SK-N-SH treated with all-trans-retinoic acid at 6 μM for 48 hours (cell line): ENCODE measurements at regions not wholly inside any gene's neighbourhood (a gene's known extent, or its start where the extent isn't known, plus 50 kb on each side); places are given as distances from the start of the nearest gene placed in this dataset.

Source experiments
- ARNTL ChIP-seq: fragments of 450-650 bp; formaldehyde crosslinking; IDR thresholded peaks from 2 replicates; pipeline ENCODE4 v1.5.0; 2020; ENCODE audit warnings: low read depth, mild to moderate bottlenecking, moderate library complexity, borderline replicate concordance
- BACH2 ChIP-seq: fragments of 250-450 bp; sonication (Bioruptor Pico); IDR thresholded peaks from 2 replicates; pipeline ENCODE4 v1.9.0; 2021; ENCODE audit warnings: mild to moderate bottlenecking, borderline replicate concordance
- CREB5 ChIP-seq: fragments of 250-450 bp; sonication (Bioruptor Pico); IDR thresholded peaks from 2 replicates; pipeline ENCODE4 v1.5.1; 2020; ENCODE audit warnings: low read depth, mild to moderate bottlenecking, moderate library complexity
- CSDC2 ChIP-seq: fragments of 250-450 bp; sonication (Bioruptor Pico); IDR thresholded peaks from 2 replicates; pipeline ENCODE4 v1.5.0; 2020; ENCODE audit warnings: mild to moderate bottlenecking, moderate library complexity
- CSRNP3 ChIP-seq: fragments of 250-450 bp; sonication (Bioruptor Pico); IDR thresholded peaks from 2 replicates; pipeline ENCODE4 v1.5.1; 2021; ENCODE audit warnings: mild to moderate bottlenecking, moderate library complexity
- PPARA ChIP-seq: fragments of 250-450 bp; sonication (Bioruptor Pico); IDR thresholded peaks from 2 replicates; pipeline ENCODE4 v1.5.0; 2020; ENCODE audit warnings: mild to moderate bottlenecking, borderline replicate concordance
- RARB ChIP-seq: fragments of 250-450 bp; sonication (Bioruptor Pico); IDR thresholded peaks from 2 replicates; pipeline ENCODE4 v1.8.0; 2021; ENCODE audit warnings: mild to moderate bottlenecking, moderate library complexity
- TOX ChIP-seq: fragments of 250-450 bp; sonication (Bioruptor Pico); IDR thresholded peaks from 2 replicates; pipeline ENCODE4 v1.8.0; 2021; ENCODE audit warnings: mild to moderate bottlenecking, moderate library complexity, borderline replicate concordance
- ZFP3 ChIP-seq: fragments of 250-450 bp; sonication (Bioruptor Pico); IDR thresholded peaks from 2 replicates; pipeline ENCODE4 v1.5.0; 2020; ENCODE audit warnings: mild to moderate bottlenecking, moderate library complexity
- ZFP30 ChIP-seq: fragments of 450-650 bp; formaldehyde crosslinking; IDR thresholded peaks from 2 replicates; pipeline ENCODE4 v1.5.0; 2022; ENCODE audit warnings: mild to moderate bottlenecking, moderate library complexity
- ZNF565 ChIP-seq: fragments of 450-650 bp; formaldehyde crosslinking; conservative IDR thresholded peaks from 2 replicates; pipeline ENCODE4 v1.5.0; 2020; ENCODE audit warnings: low read depth, mild to moderate bottlenecking, moderate library complexity
- TF ChIP-seq, protein P1 (sequence below): fragments of 250-450 bp; sonication (Bioruptor Pico); IDR thresholded peaks from 2 replicates; pipeline ENCODE4 v1.8.0; 2020; ENCODE audit warnings: mild to moderate bottlenecking, moderate library complexity, borderline replicate concordance
- TF ChIP-seq, protein P2 (sequence below): fragments of 250-450 bp; sonication (Bioruptor Pico); IDR thresholded peaks from 2 replicates; pipeline ENCODE4 v1.5.0; 2020; ENCODE audit warnings: mild to moderate bottlenecking, moderate library complexity

GRCh38 chr5:14006823-14007520 is 62.5 kb upstream of the DNAH5 start:
- TF ChIP-seq ZNF565 (CRISPR knock-in tag) (no peak), CREB5 (CRISPR knock-in tag) (no peak), ZFP3 (CRISPR knock-in tag) (no peak), CSRNP3 (CRISPR knock-in tag) (no peak), PPARA (CRISPR knock-in tag) (no peak), RARB (CRISPR knock-in tag) (no peak), CSDC2 (no peak), BACH2 (CRISPR knock-in tag) (no peak), ARNTL (no peak), TOX (CRISPR knock-in tag) (no peak), ZFP30 (CRISPR knock-in tag) (no peak)
- TF ChIP-seq, protein P1, sequence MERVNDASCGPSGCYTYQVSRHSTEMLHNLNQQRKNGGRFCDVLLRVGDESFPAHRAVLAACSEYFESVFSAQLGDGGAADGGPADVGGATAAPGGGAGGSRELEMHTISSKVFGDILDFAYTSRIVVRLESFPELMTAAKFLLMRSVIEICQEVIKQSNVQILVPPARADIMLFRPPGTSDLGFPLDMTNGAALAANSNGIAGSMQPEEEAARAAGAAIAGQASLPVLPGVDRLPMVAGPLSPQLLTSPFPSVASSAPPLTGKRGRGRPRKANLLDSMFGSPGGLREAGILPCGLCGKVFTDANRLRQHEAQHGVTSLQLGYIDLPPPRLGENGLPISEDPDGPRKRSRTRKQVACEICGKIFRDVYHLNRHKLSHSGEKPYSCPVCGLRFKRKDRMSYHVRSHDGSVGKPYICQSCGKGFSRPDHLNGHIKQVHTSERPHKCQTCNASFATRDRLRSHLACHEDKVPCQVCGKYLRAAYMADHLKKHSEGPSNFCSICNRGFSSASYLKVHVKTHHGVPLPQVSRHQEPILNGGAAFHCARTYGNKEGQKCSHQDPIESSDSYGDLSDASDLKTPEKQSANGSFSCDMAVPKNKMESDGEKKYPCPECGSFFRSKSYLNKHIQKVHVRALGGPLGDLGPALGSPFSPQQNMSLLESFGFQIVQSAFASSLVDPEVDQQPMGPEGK (CRISPR knock-in tag): no peak
- TF ChIP-seq, protein P2, sequence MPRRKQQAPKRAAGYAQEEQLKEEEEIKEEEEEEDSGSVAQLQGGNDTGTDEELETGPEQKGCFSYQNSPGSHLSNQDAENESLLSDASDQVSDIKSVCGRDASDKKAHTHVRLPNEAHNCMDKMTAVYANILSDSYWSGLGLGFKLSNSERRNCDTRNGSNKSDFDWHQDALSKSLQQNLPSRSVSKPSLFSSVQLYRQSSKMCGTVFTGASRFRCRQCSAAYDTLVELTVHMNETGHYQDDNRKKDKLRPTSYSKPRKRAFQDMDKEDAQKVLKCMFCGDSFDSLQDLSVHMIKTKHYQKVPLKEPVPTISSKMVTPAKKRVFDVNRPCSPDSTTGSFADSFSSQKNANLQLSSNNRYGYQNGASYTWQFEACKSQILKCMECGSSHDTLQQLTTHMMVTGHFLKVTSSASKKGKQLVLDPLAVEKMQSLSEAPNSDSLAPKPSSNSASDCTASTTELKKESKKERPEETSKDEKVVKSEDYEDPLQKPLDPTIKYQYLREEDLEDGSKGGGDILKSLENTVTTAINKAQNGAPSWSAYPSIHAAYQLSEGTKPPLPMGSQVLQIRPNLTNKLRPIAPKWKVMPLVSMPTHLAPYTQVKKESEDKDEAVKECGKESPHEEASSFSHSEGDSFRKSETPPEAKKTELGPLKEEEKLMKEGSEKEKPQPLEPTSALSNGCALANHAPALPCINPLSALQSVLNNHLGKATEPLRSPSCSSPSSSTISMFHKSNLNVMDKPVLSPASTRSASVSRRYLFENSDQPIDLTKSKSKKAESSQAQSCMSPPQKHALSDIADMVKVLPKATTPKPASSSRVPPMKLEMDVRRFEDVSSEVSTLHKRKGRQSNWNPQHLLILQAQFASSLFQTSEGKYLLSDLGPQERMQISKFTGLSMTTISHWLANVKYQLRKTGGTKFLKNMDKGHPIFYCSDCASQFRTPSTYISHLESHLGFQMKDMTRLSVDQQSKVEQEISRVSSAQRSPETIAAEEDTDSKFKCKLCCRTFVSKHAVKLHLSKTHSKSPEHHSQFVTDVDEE: no peak
